PC-3 (cell line): ENCODE measurements at regions not wholly inside any gene's neighbourhood (a gene's known extent, or its start where the extent isn't known, plus 50 kb on each side); places are given as distances from the start of the nearest gene placed in this dataset.

Experiments used
- ATAC-seq: fragments of 200-7000 bp; cut with Tn5 transposase; 2 replicates; pipeline ENCODE4 v1.9.1; 2020; ENCODE audit warnings: mild to moderate bottlenecking, moderate library complexity
- BruUV-seq: library from RNA; stranded (reverse); fragments of 400-500 nt; replicated peaks from 2 replicates; lab custom pipeline; 2021; lab: Mats Ljungman, UMichigan
- CTCF ChIA-PET: fragments of 300-600 bp; sonication (Branson Sonifier 250); formaldehyde crosslinking; loops from one replicate; lab custom pipeline; 2022; ENCODE audit warnings: antibody characterized with exemption; lab: Charles Lee
- POLR2A ChIA-PET: fragments of 300-600 bp; sonication (Branson Sonifier 250); formaldehyde crosslinking; loops from one replicate; lab custom pipeline; 2022; ENCODE audit warnings: antibody characterized with exemption; ENCODE audit not compliant: unreplicated experiment; lab: Charles Lee
- DNase-seq: peaks from one replicate; pipeline ENCODE4 v3.0.0-alpha.2; 2015
- H2AFZ ChIP-seq: fragments of 300-600 bp; sonication (generic); 2 replicates; pipeline ENCODE4 v1.6.0; 2016; ENCODE audit warnings: antibody characterized with exemption, low read length
- H3F3A ChIP-seq: fragments of 300-600 bp; sonication (generic); one replicate; pipeline ENCODE4 v1.6.0; 2017; ENCODE audit warnings: antibody characterized with exemption, low read length, control low read depth, mild to moderate bottlenecking; ENCODE audit not compliant: unreplicated experiment
- H3K27ac ChIP-seq: fragments of 300-600 bp; sonication (generic); 2 replicates; pipeline ENCODE4 v1.5.1; 2016; ENCODE audit warnings: mild to moderate bottlenecking, low read length
- H3K27me3 ChIP-seq: fragments of 300-600 bp; sonication (generic); 2 replicates; pipeline ENCODE4 v1.6.1; 2016; ENCODE audit warnings: low read length, mixed read lengths
- H3K36me3 ChIP-seq: fragments of 300-600 bp; sonication (generic); 2 replicates; pipeline ENCODE4 v1.6.1; 2016; ENCODE audit warnings: low read depth, mixed run types, low read length, mixed read lengths
- H3K4me1 ChIP-seq: fragments of 300-600 bp; sonication (generic); 2 replicates; pipeline ENCODE4 v1.5.1; 2016; ENCODE audit warnings: low read length; ENCODE audit not compliant: insufficient read depth
- H3K4me2 ChIP-seq: fragments of 300-600 bp; sonication (generic); 2 replicates; pipeline ENCODE4 v1.6.0; 2016; ENCODE audit warnings: low read length
- H3K4me3 ChIP-seq: fragments of 300-600 bp; sonication (generic); 2 replicates; pipeline ENCODE4 v1.5.1; 2016; ENCODE audit warnings: mild to moderate bottlenecking, low read length, mixed read lengths
- H3K79me2 ChIP-seq: fragments of 300-600 bp; sonication (generic); 2 replicates; pipeline ENCODE4 v1.6.1; 2017; ENCODE audit warnings: low read length, mixed read lengths
- H3K9ac ChIP-seq: fragments of 300-600 bp; sonication (generic); 2 replicates; pipeline ENCODE4 v1.6.0; 2016; ENCODE audit warnings: mild to moderate bottlenecking, low read length
- H3K9me2 ChIP-seq: fragments of 300-600 bp; sonication (generic); replicated peaks from 2 replicates; pipeline ENCODE4 v1.6.1; 2016; ENCODE audit warnings: mixed run types, low read length, mixed read lengths
- H3K9me3 ChIP-seq: fragments of 300-600 bp; sonication (generic); 2 replicates; pipeline ENCODE4 v1.6.1; 2016; ENCODE audit warnings: low read length, mixed read lengths
- H4K20me1 ChIP-seq: fragments of 300-600 bp; sonication (generic); 2 replicates; pipeline ENCODE4 v1.6.1; 2016; ENCODE audit warnings: low read length, mixed read lengths
- EZH2 ChIP-seq: fragments of 300-600 bp; sonication (generic); IDR thresholded peaks from one replicate; pipeline ENCODE4 v1.6.1; 2017; ENCODE audit warnings: antibody characterized with exemption, mild to moderate bottlenecking, low read length; ENCODE audit not compliant: unreplicated experiment
- EZH2phosphoT487 ChIP-seq: fragments of 300-600 bp; sonication (generic); IDR thresholded peaks from 2 replicates; pipeline ENCODE4 v1.6.1; 2018; ENCODE audit warnings: mild to moderate bottlenecking, antibody characterized with exemption, low read length, borderline replicate concordance
- intact Hi-C: fragments of 100-400 bp; cut with micrococcal nuclease; formaldehyde crosslinking; loops from 2 replicates; pipeline ENCODE4 v1.9.0; 2023
- TF ChIP-seq, protein P1 (sequence below): fragments of 300-600 bp; sonication (generic); conservative IDR thresholded peaks from 2 replicates; pipeline ENCODE4 v1.5.1; 2017; ENCODE audit warnings: antibody characterized with exemption, low read depth, mild to moderate bottlenecking, low read length

- no peaks in the 10 kb centered on the region for H3K79me2 ChIP-seq
- H3K27me3 ChIP-seq, result no peaks in the 10 kb centered on the region
- intact Hi-C loops, result no loop called here
- ChIA-PET CTCF (no interaction called here), POLR2A (no interaction called here)
- H3K36me3 ChIP-seq, result no peaks in the 10 kb centered on the region
- TF ChIP-seq, protein P1, sequence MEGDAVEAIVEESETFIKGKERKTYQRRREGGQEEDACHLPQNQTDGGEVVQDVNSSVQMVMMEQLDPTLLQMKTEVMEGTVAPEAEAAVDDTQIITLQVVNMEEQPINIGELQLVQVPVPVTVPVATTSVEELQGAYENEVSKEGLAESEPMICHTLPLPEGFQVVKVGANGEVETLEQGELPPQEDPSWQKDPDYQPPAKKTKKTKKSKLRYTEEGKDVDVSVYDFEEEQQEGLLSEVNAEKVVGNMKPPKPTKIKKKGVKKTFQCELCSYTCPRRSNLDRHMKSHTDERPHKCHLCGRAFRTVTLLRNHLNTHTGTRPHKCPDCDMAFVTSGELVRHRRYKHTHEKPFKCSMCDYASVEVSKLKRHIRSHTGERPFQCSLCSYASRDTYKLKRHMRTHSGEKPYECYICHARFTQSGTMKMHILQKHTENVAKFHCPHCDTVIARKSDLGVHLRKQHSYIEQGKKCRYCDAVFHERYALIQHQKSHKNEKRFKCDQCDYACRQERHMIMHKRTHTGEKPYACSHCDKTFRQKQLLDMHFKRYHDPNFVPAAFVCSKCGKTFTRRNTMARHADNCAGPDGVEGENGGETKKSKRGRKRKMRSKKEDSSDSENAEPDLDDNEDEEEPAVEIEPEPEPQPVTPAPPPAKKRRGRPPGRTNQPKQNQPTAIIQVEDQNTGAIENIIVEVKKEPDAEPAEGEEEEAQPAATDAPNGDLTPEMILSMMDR, result no peak
- TF ChIP-seq EZH2phosphoT487 (no peak), EZH2 (no peak)
- BruUV-seq, result no TSS peak
- DNase-seq (no peak), ATAC-seq (no peak)
- H2AFZ ChIP-seq, result no peak overlapping the region
- no peak overlapping the region for H3K4me2 ChIP-seq
- H3K9ac ChIP-seq, result no peak overlapping the region
- no peaks in the 10 kb centered on the region for H3K9me2 ChIP-seq
- no peaks in the 10 kb centered on the region for H4K20me1 ChIP-seq
- H3K4me1 ChIP-seq, result no peaks in the 10 kb centered on the region
- H3K27ac ChIP-seq, result no peak overlapping the region
- H3F3A ChIP-seq, result no peaks in the 10 kb centered on the region
- H3K4me3 ChIP-seq, result no peak overlapping the region
- H3K9me3 ChIP-seq, result no peaks in the 10 kb centered on the region
Observed at GRCh38 chr3:87090631-87091030, 99.7 kb upstream of the VGLL3 start.

DNA sequence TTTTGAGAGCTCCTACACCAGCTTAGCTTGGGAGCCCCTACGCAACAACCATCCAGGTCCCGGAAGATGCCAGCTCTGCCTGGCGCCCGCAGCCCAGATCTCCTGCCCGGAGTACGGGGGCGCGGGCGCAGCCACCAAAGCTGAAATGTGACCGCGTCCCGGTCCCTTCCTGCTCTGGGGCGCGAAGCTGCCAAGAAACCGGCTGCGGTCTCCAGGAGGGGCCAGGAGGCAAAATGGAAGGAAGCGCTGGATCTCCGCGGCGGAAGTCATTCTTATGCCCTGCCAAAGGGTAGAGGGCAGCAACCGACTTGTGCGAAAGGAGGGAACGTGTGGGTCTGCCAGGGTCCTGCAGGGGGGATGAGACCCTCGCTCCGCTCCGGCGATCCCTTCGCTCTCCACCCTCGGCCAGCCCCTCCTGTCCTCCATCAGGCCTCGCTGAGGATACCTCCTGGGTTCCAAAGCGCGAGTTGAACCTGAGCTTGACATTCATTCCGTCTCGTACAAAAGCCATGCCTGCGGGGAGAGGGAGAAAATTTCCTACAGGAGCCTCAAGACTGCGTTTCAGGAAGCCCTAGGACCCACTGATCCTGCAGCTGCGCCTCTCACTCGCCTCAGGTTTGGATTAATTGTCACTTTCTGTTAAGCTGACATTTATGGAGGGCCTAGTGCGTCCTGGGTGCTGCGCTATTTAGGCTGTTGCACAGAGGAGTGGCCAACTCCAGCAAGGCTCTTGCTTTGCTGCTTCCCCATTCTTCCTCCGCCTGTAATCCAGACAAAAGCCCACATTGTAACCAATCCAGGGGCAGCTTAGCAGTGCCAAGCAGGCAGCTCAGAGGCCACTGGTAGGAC is 98.3 kb upstream of the VGLL3 start:
- Histone ChIP-seq H3K36me3 (no peaks in the 10 kb centered on the region), H3K9me3 (no peaks in the 10 kb centered on the region), H2AFZ (no peak overlapping the region), H3K27me3 (no peaks in the 10 kb centered on the region), H4K20me1 (no peaks in the 10 kb centered on the region), H3F3A (no peaks in the 10 kb centered on the region), H3K4me2 (no peak overlapping the region), H3K79me2 (no peaks in the 10 kb centered on the region), H3K9ac (no peak overlapping the region), H3K4me3 (no peak overlapping the region), H3K4me1 (peaks cover 5% of the 10 kb centered on the region; the same call in 1 of the 2 replicates), H3K27ac (no peak overlapping the region), H3K9me2 (no peaks in the 10 kb centered on the region)
- intact Hi-C loops, result no loop called here
- BruUV-seq, result no TSS peak
- ChIA-PET POLR2A (no interaction called here), CTCF (no interaction called here)
- no peak for ATAC-seq
- no peak for DNase-seq
- TF ChIP-seq EZH2phosphoT487, result no peak

DNA sequence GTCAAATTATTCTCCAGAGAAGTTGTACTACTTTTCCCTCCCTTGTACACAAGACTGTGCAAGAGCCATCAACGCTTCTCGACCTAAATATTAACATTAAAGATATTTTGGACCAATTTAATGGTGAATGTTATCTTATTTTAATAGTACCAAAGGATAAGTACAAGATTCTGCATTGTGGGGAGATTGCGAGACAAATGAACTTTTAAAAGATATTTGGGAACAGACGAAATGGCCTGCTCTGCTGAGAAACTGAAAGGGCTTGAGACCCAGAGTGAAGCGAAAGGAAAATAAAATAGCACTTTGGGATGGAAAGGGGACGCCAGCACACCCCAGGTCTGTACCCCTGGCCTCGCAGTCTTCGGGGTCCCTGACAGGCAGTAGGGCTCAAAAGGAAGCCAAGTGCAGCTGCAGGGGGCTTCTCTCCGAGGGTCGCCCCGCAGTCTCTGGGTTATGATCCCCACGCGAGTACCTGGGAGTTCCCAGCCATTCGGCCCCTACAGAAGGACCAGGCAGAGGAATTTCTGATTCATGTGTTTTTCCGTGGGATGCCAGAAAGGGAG is 97.6 kb upstream of the VGLL3 start:
- DNase-seq (no peak), ATAC-seq (no peak)
- Histone ChIP-seq H2AFZ (no peak overlapping the region), H3K9ac (no peak overlapping the region), H3K27ac (no peak overlapping the region), H3K4me1 (peaks cover 5% of the 10 kb centered on the region; the same call in 1 of the 2 replicates), H3F3A (no peaks in the 10 kb centered on the region), H3K4me3 (no peak overlapping the region), H3K79me2 (no peaks in the 10 kb centered on the region), H3K36me3 (no peaks in the 10 kb centered on the region), H3K4me2 (no peak overlapping the region), H3K9me2 (no peaks in the 10 kb centered on the region), H4K20me1 (no peaks in the 10 kb centered on the region), H3K27me3 (no peaks in the 10 kb centered on the region), H3K9me3 (no peaks in the 10 kb centered on the region)
- no TSS peak for BruUV-seq
- TF ChIP-seq EZH2phosphoT487 (no peak), EZH2 (no peak)
- TF ChIP-seq, protein P1, result no peak
- intact Hi-C loops, result no loop called here
- ChIA-PET CTCF (no interaction called here), POLR2A (no interaction called here)
